ENCODE measurements at regions not wholly inside any gene's neighbourhood (a gene's known extent, or its start where the extent isn't known, plus 50 kb on each side); places are given as distances from the start of the nearest gene placed in this dataset.

DNA sequence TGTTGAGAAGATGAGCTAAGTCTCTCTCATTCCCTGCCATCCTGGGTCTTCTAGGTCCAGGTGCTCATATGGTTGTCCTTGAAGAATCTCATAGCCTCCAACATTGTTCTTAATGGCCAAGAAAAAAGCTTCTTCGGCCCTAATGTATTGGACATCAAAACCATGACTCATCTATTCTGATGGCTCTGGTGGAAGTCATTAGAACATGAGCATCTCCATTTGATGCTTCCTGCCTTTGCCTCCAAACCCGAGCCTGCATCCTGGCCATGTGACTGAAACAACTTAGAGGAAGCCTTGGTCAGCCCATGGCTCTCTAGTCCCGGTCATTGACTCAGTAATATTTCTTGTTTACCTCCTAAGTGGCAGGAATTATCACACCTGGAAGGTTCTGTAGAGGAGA lies 264.1 kb upstream of the FZD8 start:
- DNase-seq (ENCODE audit: insufficient read length, low spot score, missing footprints) = no peak
- Histone ChIP-seq H4K20me1 (ENCODE audit: insufficient read depth, low read length) (no peaks in the 10 kb centered on the region), H3K36me3 (ENCODE audit: insufficient read depth, low read length) (no peaks in the 10 kb centered on the region), H3K27me3 (ENCODE audit: insufficient read depth, low read length) (no peaks in the 10 kb centered on the region), H3K27ac (ENCODE audit: low read depth, low read length) (no peak overlapping the region), H3K79me2 (ENCODE audit: insufficient read depth, low read length) (no peaks in the 10 kb centered on the region), H3K4me2 (ENCODE audit: insufficient read depth, low read length) (no peak overlapping the region), H3K4me1 (ENCODE audit: insufficient read depth, low read length) (peaks cover 13% of the 10 kb centered on the region), H3K4me3 (ENCODE audit: insufficient read depth, low read length) (no peak overlapping the region), H3K9me3 (ENCODE audit: low read depth, low read length) (no peaks in the 10 kb centered on the region), H2AFZ (ENCODE audit: low read length) (no peak overlapping the region)
- no peak for TF ChIP-seq CTCF (IDR thresholded peaks at IDR 0.05; ENCODE audit: extremely low read depth, low read depth, low read length)

- no peak for TF ChIP-seq CTCF (IDR thresholded peaks at IDR 0.05; ENCODE audit: extremely low read depth, low read depth, low read length)
- H3K27ac ChIP-seq (ENCODE audit: low read depth, low read length) = no peak overlapping the region
- no peaks in the 10 kb centered on the region for H3K79me2 ChIP-seq (ENCODE audit: insufficient read depth, low read length)
- H3K36me3 ChIP-seq (ENCODE audit: insufficient read depth, low read length) = no peaks in the 10 kb centered on the region
- H3K4me2 ChIP-seq (ENCODE audit: insufficient read depth, low read length) = no peak overlapping the region
- H2AFZ ChIP-seq (ENCODE audit: low read length) = no peak overlapping the region
- no peaks in the 10 kb centered on the region for H3K27me3 ChIP-seq (ENCODE audit: insufficient read depth, low read length)
- H3K9me3 ChIP-seq (ENCODE audit: low read depth, low read length) = no peaks in the 10 kb centered on the region
- H4K20me1 ChIP-seq (ENCODE audit: insufficient read depth, low read length) = no peaks in the 10 kb centered on the region
- no peak for DNase-seq (ENCODE audit: insufficient read length, low spot score, missing footprints)
- H3K4me3 ChIP-seq (ENCODE audit: insufficient read depth, low read length) = no peak overlapping the region
- no peaks in the 10 kb centered on the region for H3K4me1 ChIP-seq (ENCODE audit: insufficient read depth, low read length)
Observed at GRCh38 chr10:35903021-35903420, 260.9 kb upstream of the FZD8 start.

GRCh38 chr10:35898716-35899440 lies 256.8 kb upstream of the FZD8 start:
- Histone ChIP-seq H3K27me3 (ENCODE audit: insufficient read depth, low read length) (no peaks in the 10 kb centered on the region), H2AFZ (ENCODE audit: low read length) (no peak overlapping the region), H3K4me2 (ENCODE audit: insufficient read depth, low read length) (no peak overlapping the region), H3K36me3 (ENCODE audit: insufficient read depth, low read length) (no peaks in the 10 kb centered on the region), H3K9me3 (ENCODE audit: low read depth, low read length) (no peaks in the 10 kb centered on the region), H3K4me1 (ENCODE audit: insufficient read depth, low read length) (peaks cover 12% of the 10 kb centered on the region), H3K4me3 (ENCODE audit: insufficient read depth, low read length) (no peak overlapping the region), H3K27ac (ENCODE audit: low read depth, low read length) (no peak overlapping the region), H3K79me2 (ENCODE audit: insufficient read depth, low read length) (no peaks in the 10 kb centered on the region), H4K20me1 (ENCODE audit: insufficient read depth, low read length) (no peaks in the 10 kb centered on the region)
- DNase-seq (ENCODE audit: insufficient read length, low spot score, missing footprints) = no peak
- no peak for TF ChIP-seq CTCF (IDR thresholded peaks at IDR 0.05; ENCODE audit: extremely low read depth, low read depth, low read length)

- Histone ChIP-seq H3K27me3 (ENCODE audit: insufficient read depth, low read length) (no peaks in the 10 kb centered on the region), H3K36me3 (ENCODE audit: insufficient read depth, low read length) (no peaks in the 10 kb centered on the region), H2AFZ (ENCODE audit: low read length) (no peak overlapping the region), H3K4me3 (ENCODE audit: insufficient read depth, low read length) (no peak overlapping the region), H4K20me1 (ENCODE audit: insufficient read depth, low read length) (no peaks in the 10 kb centered on the region), H3K9me3 (ENCODE audit: low read depth, low read length) (no peaks in the 10 kb centered on the region), H3K4me1 (ENCODE audit: insufficient read depth, low read length) (peaks cover 12% of the 10 kb centered on the region), H3K4me2 (ENCODE audit: insufficient read depth, low read length) (peak overlapping the region; percentile 46), H3K27ac (ENCODE audit: low read depth, low read length) (peak overlapping the region; percentile 46), H3K79me2 (ENCODE audit: insufficient read depth, low read length) (no peaks in the 10 kb centered on the region)
- no peak for TF ChIP-seq CTCF (IDR thresholded peaks at IDR 0.05; ENCODE audit: extremely low read depth, low read depth, low read length)
- DNase-seq (ENCODE audit: insufficient read length, low spot score, missing footprints) = peak; percentile 90
Observed at GRCh38 chr10:35896001-35896400, 253.9 kb upstream of the FZD8 start.

Data from osteoblast (primary cell).